GM19023 (cell line): ENCODE measurements at regions not wholly inside any gene's neighbourhood (a gene's known extent, or its start where the extent isn't known, plus 50 kb on each side); places are given as distances from the start of the nearest gene placed in this dataset.
"Not testable (repeated sequence)": the region's sequence is repeated elsewhere in the genome, so short reads cannot be mapped to it uniquely, and the experiment has no call there.

Experiments used
- ATAC-seq: cut with Tn5 transposase; IDR thresholded peaks from one replicate; pipeline ENCODE4 v1.9.1; 2021; ENCODE audit warnings: mild to moderate bottlenecking, moderate library complexity; ENCODE audit not compliant: unreplicated experiment

- ATAC-seq, result no peak
These were observed 54.1 kb downstream of the MAFB start for GRCh38 chr20:40634891-40635290.

- ATAC-seq, result no peak
These were observed 55.7 kb downstream of the MAFB start for GRCh38 chr20:40633123-40633850.

GRCh38 chr20:40632346-40632976, 56.6 kb downstream of the MAFB start:
- no peak for ATAC-seq

GRCh38 chr20:40631119-40631631, 57.9 kb downstream of the MAFB start:
- ATAC-seq, result no peak

- ATAC-seq, result no peak
These were observed 58.3 kb downstream of the MAFB start for GRCh38 chr20:40630713-40631112.

- ATAC-seq, result no peak
These were observed 58.9 kb downstream of the MAFB start for GRCh38 chr20:40630099-40630498.

GRCh38 chr20:40628877-40629276, 60.2 kb downstream of the MAFB start:
- ATAC-seq, result no peak

GRCh38 chr20:40619053-40619452, 70.0 kb downstream of the MAFB start:
- not testable (repeated sequence) for ATAC-seq

- no peak for ATAC-seq
These were observed 71.4 kb downstream of the MAFB start for GRCh38 chr20:40617594-40617993.

- ATAC-seq, result no peak
These were observed 76.2 kb downstream of the MAFB start for GRCh38 chr20:40612837-40613236.

- no peak for ATAC-seq
These were observed 76.8 kb downstream of the MAFB start for GRCh38 chr20:40612247-40612646.

- ATAC-seq, result no peak
These were observed 78.3 kb downstream of the MAFB start for GRCh38 chr20:40610730-40611129.

GRCh38 chr20:40607927-40608326, 81.1 kb downstream of the MAFB start:
- no peak for ATAC-seq

- ATAC-seq, result no peak
These were observed 82.4 kb downstream of the MAFB start for GRCh38 chr20:40606660-40607059.

- no peak for ATAC-seq
These were observed 82.8 kb downstream of the MAFB start for GRCh38 chr20:40606237-40606636.

- ATAC-seq, result no peak
These were observed 84.6 kb downstream of the MAFB start for GRCh38 chr20:40604416-40604815.

GRCh38 chr20:40603057-40603651, 85.9 kb downstream of the MAFB start:
- ATAC-seq, result no peak

GRCh38 chr20:40602381-40602780, 86.7 kb downstream of the MAFB start:
- ATAC-seq, result no peak

GRCh38 chr20:40600441-40601219, 88.4 kb downstream of the MAFB start:
- no peak for ATAC-seq

- ATAC-seq, result no peak
These were observed 89.0 kb downstream of the MAFB start for GRCh38 chr20:40599987-40600386.

GRCh38 chr20:40592941-40593340, 96.1 kb downstream of the MAFB start:
- no peak for ATAC-seq
